GM10266 (cell line): ENCODE measurements at regions not wholly inside any gene's neighbourhood (a gene's known extent, or its start where the extent isn't known, plus 50 kb on each side); places are given as distances from the start of the nearest gene placed in this dataset.

Source experiments
- DNase-seq: peaks from one replicate; pipeline ENCODE4 v3.0.0; 2012; ENCODE audit errors: extremely low spot score
- TF ChIP-seq, protein P1 (sequence below): IDR thresholded peaks from 2 replicates; pipeline ENCODE4 v1.5.1; 2012; ENCODE audit warnings: mild to moderate bottlenecking, low read depth; ENCODE audit not compliant: control insufficient read depth, insufficient read depth; ENCODE audit errors: missing control alignments

DNA sequence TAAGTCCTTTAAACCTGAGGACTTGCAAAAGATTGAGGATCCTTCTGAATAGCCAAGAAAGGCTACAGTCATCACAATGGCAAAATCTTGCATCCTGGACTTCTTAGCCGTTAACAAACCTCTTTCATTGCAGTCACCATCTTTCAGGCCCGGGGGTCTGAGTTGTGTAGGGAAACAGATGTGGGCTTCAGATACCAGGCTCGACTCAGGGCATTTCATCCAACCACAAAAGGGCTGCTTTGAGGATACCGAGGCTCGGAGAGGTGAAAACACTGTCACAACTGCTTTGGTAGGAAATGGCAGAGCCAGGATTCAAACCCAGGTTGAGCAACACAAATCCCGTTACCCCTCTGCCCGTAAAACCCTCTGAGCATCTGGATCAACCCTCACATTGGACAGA lies 147.4 kb downstream of the TFCP2L1 start:
- TF ChIP-seq, protein P1, sequence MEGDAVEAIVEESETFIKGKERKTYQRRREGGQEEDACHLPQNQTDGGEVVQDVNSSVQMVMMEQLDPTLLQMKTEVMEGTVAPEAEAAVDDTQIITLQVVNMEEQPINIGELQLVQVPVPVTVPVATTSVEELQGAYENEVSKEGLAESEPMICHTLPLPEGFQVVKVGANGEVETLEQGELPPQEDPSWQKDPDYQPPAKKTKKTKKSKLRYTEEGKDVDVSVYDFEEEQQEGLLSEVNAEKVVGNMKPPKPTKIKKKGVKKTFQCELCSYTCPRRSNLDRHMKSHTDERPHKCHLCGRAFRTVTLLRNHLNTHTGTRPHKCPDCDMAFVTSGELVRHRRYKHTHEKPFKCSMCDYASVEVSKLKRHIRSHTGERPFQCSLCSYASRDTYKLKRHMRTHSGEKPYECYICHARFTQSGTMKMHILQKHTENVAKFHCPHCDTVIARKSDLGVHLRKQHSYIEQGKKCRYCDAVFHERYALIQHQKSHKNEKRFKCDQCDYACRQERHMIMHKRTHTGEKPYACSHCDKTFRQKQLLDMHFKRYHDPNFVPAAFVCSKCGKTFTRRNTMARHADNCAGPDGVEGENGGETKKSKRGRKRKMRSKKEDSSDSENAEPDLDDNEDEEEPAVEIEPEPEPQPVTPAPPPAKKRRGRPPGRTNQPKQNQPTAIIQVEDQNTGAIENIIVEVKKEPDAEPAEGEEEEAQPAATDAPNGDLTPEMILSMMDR, result no peak
- DNase-seq, result no peak

DNA sequence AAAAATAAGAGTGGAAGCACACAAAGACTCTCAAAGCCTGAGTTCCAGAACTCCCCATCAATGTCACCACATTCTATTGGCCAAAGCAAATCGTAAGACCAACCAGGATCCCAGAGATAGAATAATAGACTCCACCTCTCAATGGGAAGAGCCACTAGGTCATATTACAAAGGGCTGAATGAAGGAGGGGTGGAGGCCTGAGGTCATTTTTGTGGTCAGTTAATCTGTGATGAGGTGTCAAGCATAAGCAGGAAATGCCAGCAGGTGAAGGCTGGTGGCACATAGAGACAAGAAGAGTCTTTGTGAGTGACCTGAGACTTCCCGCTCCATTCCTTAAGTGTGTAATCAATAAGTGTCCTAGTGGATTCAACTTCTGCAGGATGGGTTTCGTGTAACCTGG lies 144.3 kb downstream of the TFCP2L1 start:
- TF ChIP-seq, protein P1, result no peak
- DNase-seq, result no peak

DNA sequence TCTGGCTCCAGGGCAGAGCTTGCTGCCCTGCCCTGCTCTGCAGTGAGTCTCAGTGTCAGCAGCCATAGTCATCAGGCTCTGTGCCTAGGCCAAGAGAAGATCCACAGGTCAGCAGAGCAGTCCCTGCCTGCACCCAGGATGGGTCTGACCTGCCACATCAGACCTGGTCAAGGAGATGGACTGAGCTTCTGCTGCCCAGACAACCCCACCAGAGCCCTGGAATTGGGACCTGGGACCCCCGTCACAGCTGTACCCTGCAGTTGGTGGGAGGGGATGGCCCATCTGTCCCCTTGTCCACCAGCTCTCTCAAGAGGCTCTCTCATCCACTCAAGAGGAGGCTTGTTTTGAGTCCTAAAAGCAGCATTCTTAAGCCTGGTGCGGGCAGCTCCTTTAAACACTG lies 142.6 kb downstream of the TFCP2L1 start:
- TF ChIP-seq, protein P1, result no peak
- DNase-seq, result no peak

DNA sequence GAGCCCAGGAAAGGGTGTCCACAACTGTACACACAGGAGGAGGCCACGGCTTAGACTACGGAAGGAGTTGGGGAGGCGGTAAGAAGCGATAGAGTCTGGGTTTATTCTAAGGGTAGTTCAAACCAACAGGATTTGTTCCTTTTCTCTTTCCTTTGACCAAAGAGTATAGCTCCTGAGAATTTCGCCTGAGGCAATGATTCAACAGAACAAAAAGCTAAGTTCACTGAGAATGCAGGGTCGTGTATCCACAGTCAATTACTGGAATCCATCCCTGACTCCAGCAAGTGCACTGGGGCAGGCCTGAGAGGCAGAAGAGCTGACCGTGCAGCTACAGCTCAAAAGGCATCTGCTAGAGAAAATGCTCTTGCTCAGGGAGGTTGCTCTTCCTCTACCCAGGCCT lies 140.9 kb downstream of the TFCP2L1 start:
- TF ChIP-seq, protein P1, result no peak
- DNase-seq, result no peak

DNA sequence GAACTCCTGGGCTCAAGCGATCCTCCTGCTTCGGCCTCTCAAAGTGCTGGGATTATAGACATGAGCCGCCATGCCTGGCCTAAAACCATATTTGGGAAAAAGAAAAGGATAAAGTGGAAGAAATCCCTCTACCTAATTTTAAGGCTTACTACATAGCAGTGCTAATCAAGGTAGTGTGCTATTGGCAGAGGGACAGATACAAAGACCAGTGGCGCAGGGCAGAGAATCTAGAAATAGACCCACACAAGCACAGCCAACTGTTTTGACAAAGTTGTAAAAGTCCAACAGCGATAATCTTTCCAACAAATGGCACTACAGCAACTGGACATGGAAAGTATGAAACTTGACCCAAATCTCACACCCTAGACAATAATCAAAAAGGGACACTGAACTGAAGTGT lies 138.4 kb downstream of the TFCP2L1 start:
- no peak for DNase-seq
- TF ChIP-seq, protein P1, result no peak

DNA sequence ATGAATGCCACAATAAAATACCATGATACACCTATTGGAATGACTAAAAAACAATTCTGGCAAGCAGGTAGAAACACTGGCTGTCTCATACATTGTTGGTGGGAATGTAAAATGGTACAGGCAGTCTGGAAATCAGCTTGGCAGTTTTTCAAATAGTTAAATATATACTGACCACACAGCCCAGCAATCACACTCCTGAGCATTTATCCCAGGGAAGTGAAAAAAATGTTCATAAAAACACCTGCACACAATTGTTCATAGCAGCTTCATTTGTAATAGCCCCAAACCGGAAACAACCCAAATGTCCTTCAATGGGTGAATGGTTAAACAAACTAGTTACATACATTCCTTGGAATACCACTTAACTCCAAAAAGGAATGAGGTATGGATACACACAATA lies 137.2 kb downstream of the TFCP2L1 start:
- TF ChIP-seq, protein P1, result no peak
- DNase-seq, result no peak

DNA sequence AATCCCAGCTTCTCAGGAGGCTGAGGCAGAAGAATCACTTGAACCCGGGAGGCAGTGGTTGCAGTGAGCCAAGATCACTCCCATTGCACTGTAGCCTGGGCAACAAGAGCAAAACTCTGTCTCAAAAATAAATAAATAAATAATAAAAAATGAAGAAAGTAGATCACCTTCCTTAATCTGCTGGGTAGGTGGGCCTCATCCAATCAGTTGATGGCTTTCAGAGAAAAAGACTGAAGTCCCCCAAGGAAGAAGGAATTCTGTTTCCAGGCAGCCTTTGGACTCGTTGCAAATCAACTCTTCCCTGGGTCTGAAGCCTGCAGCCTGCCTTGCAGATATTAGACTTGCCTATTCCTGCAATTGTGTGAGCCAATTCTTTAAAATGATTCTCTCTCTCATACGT lies 136.5 kb downstream of the TFCP2L1 start:
- DNase-seq, result no peak
- TF ChIP-seq, protein P1, result no peak
